Karpas-422 (cell line): ENCODE measurements at regions not wholly inside any gene's neighbourhood (a gene's known extent, or its start where the extent isn't known, plus 50 kb on each side); places are given as distances from the start of the nearest gene placed in this dataset.

ENCODE experiments used
- DNase-seq: peaks from one replicate; pipeline ENCODE4 v3.0.0-alpha.2; 2015
- H2AFZ ChIP-seq: fragments of 200-600 bp; sonication (generic); 2 replicates; pipeline ENCODE4 v1.6.1; 2014; ENCODE audit warnings: antibody characterized with exemption, low read length, mixed read lengths
- H3K27ac ChIP-seq: fragments of 200-600 bp; sonication (generic); 2 replicates; pipeline ENCODE4 v1.5.1; 2014; ENCODE audit warnings: mild to moderate bottlenecking, low read length, moderate library complexity
- H3K27me3 ChIP-seq: fragments of 200-600 bp; sonication (generic); 2 replicates; pipeline ENCODE4 v1.6.1; 2014; ENCODE audit warnings: low read length, mixed read lengths
- H3K36me3 ChIP-seq: fragments of 200-600 bp; sonication (generic); 2 replicates; pipeline ENCODE4 v1.6.1; 2014; ENCODE audit warnings: low read length, mixed read lengths; ENCODE audit not compliant: insufficient read depth
- H3K4me1 ChIP-seq: fragments of 200-600 bp; sonication (generic); 2 replicates; pipeline ENCODE4 v1.6.1; 2014; ENCODE audit warnings: mild to moderate bottlenecking, low read length, mixed read lengths
- H3K4me2 ChIP-seq: fragments of 200-600 bp; sonication (generic); 2 replicates; pipeline ENCODE4 v1.6.1; 2014; ENCODE audit warnings: low read length, low read depth, mild to moderate bottlenecking; ENCODE audit not compliant: poor library complexity, severe bottlenecking
- H3K4me3 ChIP-seq: fragments of 200-600 bp; sonication (generic); 2 replicates; pipeline ENCODE4 v1.5.1; 2014; ENCODE audit warnings: mild to moderate bottlenecking, antibody characterized with exemption, low read length, mixed read lengths
- H3K79me2 ChIP-seq: fragments of 200-600 bp; sonication (generic); 2 replicates; pipeline ENCODE4 v1.6.1; 2014; ENCODE audit warnings: mild to moderate bottlenecking, low read length, mixed read lengths
- H3K9ac ChIP-seq: fragments of 200-600 bp; sonication (generic); 2 replicates; pipeline ENCODE4 v1.6.0; 2014; ENCODE audit warnings: low read length
- H3K9me2 ChIP-seq: fragments of 200-600 bp; sonication (generic), shearing (Covaris generic); replicated peaks from 2 replicates; pipeline ENCODE4 v1.6.0; 2014; ENCODE audit warnings: mild to moderate bottlenecking, low read length, moderate library complexity; ENCODE audit not compliant: insufficient read depth
- H3K9me3 ChIP-seq: fragments of 300-700, 200-600 bp; sonication (generic); 2 replicates; pipeline ENCODE4 v1.6.1; 2014; ENCODE audit warnings: low read length, mixed read lengths
- H4K20me1 ChIP-seq: fragments of 200-600 bp; sonication (generic); 2 replicates; pipeline ENCODE4 v1.6.1; 2014; ENCODE audit warnings: mild to moderate bottlenecking, antibody characterized with exemption, low read length, low read depth; ENCODE audit not compliant: insufficient read depth

- H3K79me2 ChIP-seq = no peaks in the 10 kb centered on the region
- H3K4me3 ChIP-seq = no peak overlapping the region
- no peak overlapping the region for H3K4me2 ChIP-seq
- H3K9me3 ChIP-seq = no peaks in the 10 kb centered on the region
- H4K20me1 ChIP-seq = no peaks in the 10 kb centered on the region
- no peaks in the 10 kb centered on the region for H3K36me3 ChIP-seq
- H3K4me1 ChIP-seq = no peaks in the 10 kb centered on the region
- H3K9ac ChIP-seq = no peak overlapping the region
- no peak overlapping the region for H2AFZ ChIP-seq
- H3K27ac ChIP-seq = no peak overlapping the region
- no peaks in the 10 kb centered on the region for H3K27me3 ChIP-seq
- no peaks in the 10 kb centered on the region for H3K9me2 ChIP-seq
- DNase-seq = no peak
Measured at GRCh38 chr6:90967471-90967870, 380.6 kb upstream of the MAP3K7 start.

GRCh38 chr6:90960324-90960723 is 373.5 kb upstream of the MAP3K7 start:
- Histone ChIP-seq H3K79me2 (no peaks in the 10 kb centered on the region), H3K36me3 (no peaks in the 10 kb centered on the region), H3K4me2 (no peak overlapping the region), H3K27me3 (no peaks in the 10 kb centered on the region), H3K9me2 (no peaks in the 10 kb centered on the region), H3K9ac (no peak overlapping the region), H3K4me3 (no peak overlapping the region), H2AFZ (no peak overlapping the region), H3K4me1 (no peaks in the 10 kb centered on the region), H3K27ac (no peak overlapping the region), H4K20me1 (no peaks in the 10 kb centered on the region), H3K9me3 (no peaks in the 10 kb centered on the region)
- no peak for DNase-seq

- DNase-seq = no peak
- Histone ChIP-seq H3K4me2 (no peak overlapping the region), H3K9me2 (no peaks in the 10 kb centered on the region), H3K27me3 (no peaks in the 10 kb centered on the region), H3K9ac (no peak overlapping the region), H3K79me2 (no peaks in the 10 kb centered on the region), H3K4me3 (no peak overlapping the region), H2AFZ (no peak overlapping the region), H3K36me3 (no peaks in the 10 kb centered on the region), H3K4me1 (no peaks in the 10 kb centered on the region), H4K20me1 (no peaks in the 10 kb centered on the region), H3K9me3 (no peaks in the 10 kb centered on the region), H3K27ac (no peak overlapping the region)
Measured at GRCh38 chr6:90955246-90955645, 368.4 kb upstream of the MAP3K7 start.

- no peaks in the 10 kb centered on the region for H3K9me3 ChIP-seq
- H3K9me2 ChIP-seq = no peaks in the 10 kb centered on the region
- no peaks in the 10 kb centered on the region for H3K27me3 ChIP-seq
- no peak overlapping the region for H3K27ac ChIP-seq
- no peaks in the 10 kb centered on the region for H3K4me1 ChIP-seq
- no peak overlapping the region for H3K4me2 ChIP-seq
- no peaks in the 10 kb centered on the region for H4K20me1 ChIP-seq
- H3K9ac ChIP-seq = no peak overlapping the region
- H3K4me3 ChIP-seq = no peak overlapping the region
- DNase-seq = no peak
- H3K36me3 ChIP-seq = no peaks in the 10 kb centered on the region
- no peaks in the 10 kb centered on the region for H3K79me2 ChIP-seq
- H2AFZ ChIP-seq = no peak overlapping the region
Measured at GRCh38 chr6:90953405-90954161, 366.7 kb upstream of the MAP3K7 start.

- no peak overlapping the region for H3K27ac ChIP-seq
- H3K9ac ChIP-seq = no peak overlapping the region
- no peaks in the 10 kb centered on the region for H3K27me3 ChIP-seq
- no peaks in the 10 kb centered on the region for H4K20me1 ChIP-seq
- no peaks in the 10 kb centered on the region for H3K9me3 ChIP-seq
- no peaks in the 10 kb centered on the region for H3K9me2 ChIP-seq
- H3K4me3 ChIP-seq = no peak overlapping the region
- no peaks in the 10 kb centered on the region for H3K79me2 ChIP-seq
- no peak for DNase-seq
- no peaks in the 10 kb centered on the region for H3K4me1 ChIP-seq
- no peak overlapping the region for H2AFZ ChIP-seq
- no peak overlapping the region for H3K4me2 ChIP-seq
- H3K36me3 ChIP-seq = no peaks in the 10 kb centered on the region
Measured at GRCh38 chr6:90952176-90952575, 365.3 kb upstream of the MAP3K7 start.

GRCh38 chr6:90948540-90948939 is 361.7 kb upstream of the MAP3K7 start:
- Histone ChIP-seq H3K9me3 (no peaks in the 10 kb centered on the region), H3K27me3 (no peaks in the 10 kb centered on the region), H3K27ac (no peak overlapping the region), H3K9me2 (no peaks in the 10 kb centered on the region), H3K4me2 (no peak overlapping the region), H3K79me2 (no peaks in the 10 kb centered on the region), H2AFZ (no peak overlapping the region), H3K4me1 (no peaks in the 10 kb centered on the region), H3K36me3 (no peaks in the 10 kb centered on the region), H4K20me1 (no peaks in the 10 kb centered on the region), H3K9ac (no peak overlapping the region), H3K4me3 (no peak overlapping the region)
- DNase-seq = no peak

GRCh38 chr6:90947184-90948064 is 360.6 kb upstream of the MAP3K7 start:
- H3K4me3 ChIP-seq = no peak overlapping the region
- H3K36me3 ChIP-seq = no peaks in the 10 kb centered on the region
- H3K9me2 ChIP-seq = no peaks in the 10 kb centered on the region
- H3K27me3 ChIP-seq = no peaks in the 10 kb centered on the region
- no peak overlapping the region for H3K4me2 ChIP-seq
- no peaks in the 10 kb centered on the region for H4K20me1 ChIP-seq
- no peaks in the 10 kb centered on the region for H3K4me1 ChIP-seq
- H2AFZ ChIP-seq = no peak overlapping the region
- DNase-seq = no peak
- no peaks in the 10 kb centered on the region for H3K79me2 ChIP-seq
- no peak overlapping the region for H3K9ac ChIP-seq
- H3K27ac ChIP-seq = no peak overlapping the region
- no peaks in the 10 kb centered on the region for H3K9me3 ChIP-seq

- Histone ChIP-seq H3K4me3 (no peak overlapping the region), H3K9ac (no peak overlapping the region), H2AFZ (peak overlapping the region; percentile 91; the same call in 1 of the 2 replicates), H3K79me2 (no peaks in the 10 kb centered on the region), H3K9me3 (no peaks in the 10 kb centered on the region), H3K9me2 (no peaks in the 10 kb centered on the region), H3K27ac (no peak overlapping the region), H3K36me3 (no peaks in the 10 kb centered on the region), H4K20me1 (no peaks in the 10 kb centered on the region), H3K4me1 (peaks cover 2% of the 10 kb centered on the region; the same call in 1 of the 2 replicates), H3K27me3 (no peaks in the 10 kb centered on the region), H3K4me2 (no peak overlapping the region)
- DNase-seq = no peak
Measured at GRCh38 chr6:90941885-90942284, 355.0 kb upstream of the MAP3K7 start.
